Kidney epithelial cell (primary cell): ENCODE measurements at regions not wholly inside any gene's neighbourhood (a gene's known extent, or its start where the extent isn't known, plus 50 kb on each side); places are given as distances from the start of the nearest gene placed in this dataset.

Experiments
- DNase-seq: peaks from one replicate; pipeline ENCODE4 v3.0.0-alpha.2; 2010; ENCODE audit warnings: low read depth
- H3K27me3 ChIP-seq: 2 replicates; pipeline ENCODE4 v1.6.0; 2011; ENCODE audit warnings: low read length; ENCODE audit not compliant: control insufficient read depth, insufficient read depth
- H3K36me3 ChIP-seq: 2 replicates; pipeline ENCODE4 v1.5.1; 2011; ENCODE audit warnings: low read length; ENCODE audit not compliant: control insufficient read depth, insufficient read depth
- H3K4me3 ChIP-seq: 2 replicates; pipeline ENCODE4 v1.5.1; 2011; ENCODE audit warnings: low read depth, mild to moderate bottlenecking, control low read depth, low read length
- CTCF ChIP-seq: IDR thresholded peaks from 2 replicates; pipeline ENCODE4 v1.5.1; 2011; ENCODE audit warnings: mild to moderate bottlenecking, moderate library complexity, low read length, control low read depth, inconsistent platforms; ENCODE audit not compliant: insufficient read depth, poor library complexity, severe bottlenecking

DNA sequence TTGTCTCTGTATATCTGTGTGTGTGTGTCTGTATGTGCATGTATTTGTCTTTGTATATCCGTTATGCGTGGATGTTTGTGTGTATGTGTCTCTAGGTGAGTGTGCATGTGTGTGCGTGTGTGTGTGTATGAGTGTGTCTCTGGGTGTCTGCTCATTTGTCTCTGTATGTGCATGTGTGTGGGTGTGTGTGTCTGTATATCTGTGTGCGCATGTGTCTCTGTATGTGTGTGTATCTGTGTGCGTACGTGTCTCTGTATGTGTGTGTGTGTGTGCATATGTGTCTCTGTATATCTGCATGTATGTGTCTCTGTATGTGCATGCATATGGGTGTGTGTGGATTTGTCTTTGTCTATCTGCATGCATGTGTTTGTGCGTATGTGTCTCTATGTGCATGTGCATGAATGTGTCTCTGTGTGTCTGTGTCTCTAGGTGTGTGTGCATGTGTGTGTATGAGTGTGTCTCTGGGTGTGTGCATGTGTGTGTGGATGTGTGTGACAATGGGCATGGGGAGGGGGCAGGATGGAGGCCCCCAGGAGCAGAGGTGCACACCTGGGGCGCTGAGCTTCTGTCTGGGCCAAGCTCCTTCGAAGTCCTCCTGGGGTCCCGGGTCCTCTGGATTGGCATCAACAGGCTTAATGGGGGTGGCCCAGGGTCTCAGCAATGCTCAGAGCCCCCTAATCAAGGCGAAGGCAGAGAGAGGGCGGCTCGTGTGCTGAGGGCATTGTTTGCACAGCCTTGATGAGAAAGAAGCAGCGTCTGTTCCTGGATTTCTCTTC, 373.4 kb upstream of the IRX4 start:
- Histone ChIP-seq H3K36me3 (no peaks in the 10 kb centered on the region), H3K4me3 (no peak overlapping the region), H3K27me3 (no peaks in the 10 kb centered on the region)
- DNase-seq: no peak
- no peak for TF ChIP-seq CTCF

GRCh38 chr5:2254880-2255750, 372.4 kb upstream of the IRX4 start:
- no peak overlapping the region for H3K4me3 ChIP-seq
- no peaks in the 10 kb centered on the region for H3K36me3 ChIP-seq
- no peaks in the 10 kb centered on the region for H3K27me3 ChIP-seq
- no peak for TF ChIP-seq CTCF
- DNase-seq: no peak

- no peak for DNase-seq
- Histone ChIP-seq H3K36me3 (no peaks in the 10 kb centered on the region), H3K4me3 (no peak overlapping the region), H3K27me3 (no peaks in the 10 kb centered on the region)
- no peak for TF ChIP-seq CTCF
Measured at GRCh38 chr5:2254406-2254805, 371.7 kb upstream of the IRX4 start.

- no peak for DNase-seq
- no peak for TF ChIP-seq CTCF
- H3K36me3 ChIP-seq: no peaks in the 10 kb centered on the region
- no peaks in the 10 kb centered on the region for H3K27me3 ChIP-seq
- H3K4me3 ChIP-seq: no peak overlapping the region
Measured at GRCh38 chr5:2253040-2253975, 370.6 kb upstream of the IRX4 start.

- H3K27me3 ChIP-seq: no peaks in the 10 kb centered on the region
- H3K36me3 ChIP-seq: no peaks in the 10 kb centered on the region
- DNase-seq: no peak
- no peak for TF ChIP-seq CTCF
- no peak overlapping the region for H3K4me3 ChIP-seq
Measured at GRCh38 chr5:2251751-2252150, 369.0 kb upstream of the IRX4 start.
